IMR-90 (cell line): ENCODE measurements at regions not wholly inside any gene's neighbourhood (a gene's known extent, or its start where the extent isn't known, plus 50 kb on each side); places are given as distances from the start of the nearest gene placed in this dataset.

Source experiments
- ATAC-seq: fragments of 200-7000 bp; cut with Tn5 transposase; 2 replicates; pipeline ENCODE4 v1.9.1; 2020; ENCODE audit warnings: low read depth, mild to moderate bottlenecking, moderate library complexity
- BruUV-seq: library from RNA; stranded (reverse); fragments of 400-500 nt; replicated peaks from 2 replicates; lab custom pipeline; 2021; lab: Mats Ljungman, UMichigan
- CTCF ChIA-PET: fragments of 300-600 bp; formaldehyde crosslinking; extraction: SDS; loops from one replicate; lab custom pipeline; 2021; ENCODE audit warnings: antibody characterized with exemption; lab: Yijun Ruan, JAX
- POLR2A ChIA-PET: fragments of 300-600 bp; sonication (Branson Sonifier 250); formaldehyde crosslinking; loops from one replicate; lab custom pipeline; 2022; ENCODE audit warnings: antibody characterized with exemption; ENCODE audit not compliant: unreplicated experiment; lab: Charles Lee
- DNase-seq: peaks from one replicate; pipeline ENCODE4 v3.0.0; 2013
- H2AFZ ChIP-seq: replicated peaks from 2 replicates; pipeline ENCODE3; 2013; ENCODE audit warnings: low read length, mild to moderate bottlenecking; ENCODE audit not compliant: poor library complexity
- H2AK5ac ChIP-seq: 2 replicates; pipeline ENCODE4 v1.6.1; 2013; ENCODE audit warnings: low read depth, low read length, inconsistent platforms
- H2AK9ac ChIP-seq: replicated peaks from 2 replicates; pipeline ENCODE3; 2013; ENCODE audit warnings: mild to moderate bottlenecking, low read depth, low read length, moderate library complexity; ENCODE audit not compliant: poor library complexity
- H2BK120ac ChIP-seq: 2 replicates; pipeline ENCODE4 v1.6.1; 2013; ENCODE audit warnings: low read depth, low read length, inconsistent platforms
- H2BK15ac ChIP-seq: 3 replicates; pipeline ENCODE4 v1.6.1; 2013; ENCODE audit warnings: low read depth, low read length, inconsistent platforms
- H2BK20ac ChIP-seq: 2 replicates; pipeline ENCODE4 v1.6.1; 2013; ENCODE audit warnings: low read depth, mild to moderate bottlenecking, inconsistent platforms, low read length, moderate library complexity
- H2BK5ac ChIP-seq: 2 replicates; pipeline ENCODE4 v1.6.1; 2013; ENCODE audit warnings: mild to moderate bottlenecking, low read depth, low read length, inconsistent platforms; ENCODE audit not compliant: poor library complexity, severe bottlenecking
- H3K14ac ChIP-seq: replicated peaks from 2 replicates; pipeline ENCODE4 v1.6.1; 2013; ENCODE audit warnings: low read depth, low read length, inconsistent platforms
- H3K18ac ChIP-seq: 2 replicates; pipeline ENCODE4 v1.6.1; 2013; ENCODE audit warnings: low read depth, low read length, control low read depth
- H3K23ac ChIP-seq: 2 replicates; pipeline ENCODE4 v1.6.1; 2013; ENCODE audit warnings: low read depth, low read length, inconsistent platforms
- H3K27ac ChIP-seq: 2 replicates; pipeline ENCODE4 v1.5.1; 2013; ENCODE audit warnings: mild to moderate bottlenecking, control low read depth, low read length; ENCODE audit not compliant: insufficient read depth
- H3K27me3 ChIP-seq: 2 replicates; pipeline ENCODE4 v1.6.1; 2013; ENCODE audit warnings: low read length; ENCODE audit not compliant: control insufficient read depth, insufficient read depth
- H3K36me3 ChIP-seq: 2 replicates; pipeline ENCODE4 v1.6.1; 2013; ENCODE audit warnings: low read length, mixed read lengths; ENCODE audit not compliant: control insufficient read depth, insufficient read depth
- H3K4ac ChIP-seq: 2 replicates; pipeline ENCODE4 v1.6.1; 2013; ENCODE audit warnings: low read depth, low read length, inconsistent platforms
- H3K4me1 ChIP-seq: 2 replicates; pipeline ENCODE4 v1.6.1; 2013; ENCODE audit warnings: low read length, mixed read lengths; ENCODE audit not compliant: control insufficient read depth, insufficient read depth
- H3K4me2 ChIP-seq: 2 replicates; pipeline ENCODE4 v1.6.1; 2013; ENCODE audit warnings: low read depth, mild to moderate bottlenecking, control low read depth, low read length, moderate library complexity
- H3K4me3 ChIP-seq: 2 replicates; pipeline ENCODE4 v1.5.1; 2013; ENCODE audit warnings: low read depth, mild to moderate bottlenecking, control low read depth, low read length, moderate library complexity; ENCODE audit not compliant: insufficient read depth
- H3K56ac ChIP-seq: 2 replicates; pipeline ENCODE4 v1.6.1; 2013; ENCODE audit warnings: low read length, inconsistent platforms; ENCODE audit not compliant: insufficient read depth; ENCODE audit errors: extremely low read depth
- H3K79me1 ChIP-seq, 2 experiments: 2 replicates each; pipeline ENCODE4 v1.6.1; 2013; ENCODE audit warnings: low read length in 2 of 2, inconsistent platforms in 1 of 2, low read depth in 1 of 2
- H3K9ac ChIP-seq: 2 replicates; pipeline ENCODE4 v1.6.1; 2013; ENCODE audit warnings: low read depth, low read length, control low read depth
- H3K9me1 ChIP-seq: 2 replicates; pipeline ENCODE4 v1.6.1; 2013; ENCODE audit warnings: low read length, inconsistent platforms; ENCODE audit not compliant: insufficient read depth
- H3K9me3 ChIP-seq: 2 replicates; pipeline ENCODE4 v1.6.1; 2013; ENCODE audit warnings: low read length; ENCODE audit not compliant: control insufficient read depth, insufficient read depth
- H4K20me1 ChIP-seq: 2 replicates; pipeline ENCODE4 v1.6.1; 2013; ENCODE audit warnings: low read length, inconsistent platforms; ENCODE audit not compliant: insufficient read depth
- H4K5ac ChIP-seq: 2 replicates; pipeline ENCODE4 v1.6.1; 2013; ENCODE audit warnings: mild to moderate bottlenecking, low read depth, low read length, control low read depth
- H4K8ac ChIP-seq, 2 experiments: 2 replicates each; pipeline ENCODE4 v1.6.1; 2013; ENCODE audit warnings: low read depth in 2 of 2, low read length in 2 of 2, control low read depth in 1 of 2, inconsistent platforms in 1 of 2
- H4K91ac ChIP-seq: 2 replicates; pipeline ENCODE4 v1.6.1; 2013; ENCODE audit warnings: low read depth, low read length, inconsistent platforms; ENCODE audit not compliant: insufficient read depth
- BHLHE40 ChIP-seq: fragments of 150-350 bp; IDR thresholded peaks from 2 replicates; pipeline ENCODE4 v1.6.1; 2016; ENCODE audit warnings: mild to moderate bottlenecking, low read depth, low read length
- CHD1 ChIP-seq: IDR thresholded peaks from 2 replicates; pipeline ENCODE4 v1.6.1; 2012; ENCODE audit warnings: low read depth, low read length, improper control_type of control experiment
- FOS ChIP-seq: fragments of 150-350 bp; IDR thresholded peaks from 2 replicates; pipeline ENCODE4 v1.6.1; 2016; ENCODE audit warnings: low read depth, low read length
- MXI1 ChIP-seq: IDR thresholded peaks from 2 replicates; pipeline ENCODE4 v1.6.1; 2012; ENCODE audit warnings: low read depth, mild to moderate bottlenecking, low read length, moderate library complexity, borderline replicate concordance
- POLR2A ChIP-seq: IDR thresholded peaks from 2 replicates; pipeline ENCODE4 v1.6.1; 2012; ENCODE audit warnings: mild to moderate bottlenecking, low read depth, low read length
- RCOR1 ChIP-seq: IDR thresholded peaks from 2 replicates; pipeline ENCODE4 v1.6.1; 2012; ENCODE audit warnings: mild to moderate bottlenecking, low read length, improper control_type of control experiment; ENCODE audit not compliant: insufficient replicate concordance
- SMC3 ChIP-seq: fragments of 150-350 bp; IDR thresholded peaks from 2 replicates; pipeline ENCODE4 v1.6.1; 2016; ENCODE audit warnings: low read depth, mild to moderate bottlenecking, antibody characterized with exemption, low read length, moderate library complexity
- WGBS, 2 experiments: methylation state at CpG; one replicate each; pipeline versions ENCODE4 v1.1.5 to v1.1.7; 2013; ENCODE audit warnings: missing lambda C conversion rate in 2 of 2; ENCODE audit not compliant: insufficient read length in 1 of 2; ENCODE audit errors: extremely low coverage in 2 of 2; 5-methylcytosine and 5-hydroxymethylcytosine counted together
- dilution Hi-C: fragments of 300-500 bp; cut with HindIII; formaldehyde crosslinking; loops from one replicate; pipeline ENCODE4 v1.14.3; 2018; ENCODE audit warnings: low sequenced_read_pairs; ENCODE audit not compliant: unreplicated experiment
- in situ Hi-C: fragments of 300-500 bp; cut with MboI; formaldehyde crosslinking; loops from 3 replicates; pipeline ENCODE4 v1.14.3; 2019; ENCODE audit warnings: low sequenced_read_pairs, inconsistent platforms, mixed read lengths
- intact Hi-C: fragments of 100-400 bp; cut with micrococcal nuclease; formaldehyde crosslinking; loops from 2 replicates; pipeline ENCODE4 v1.10.0; 2022
- TF ChIP-seq, protein P1 (sequence below): conservative IDR thresholded peaks from 2 replicates; pipeline ENCODE4 v1.5.1; 2012; ENCODE audit warnings: mild to moderate bottlenecking, low read depth, low read length, improper control_type of control experiment

DNA sequence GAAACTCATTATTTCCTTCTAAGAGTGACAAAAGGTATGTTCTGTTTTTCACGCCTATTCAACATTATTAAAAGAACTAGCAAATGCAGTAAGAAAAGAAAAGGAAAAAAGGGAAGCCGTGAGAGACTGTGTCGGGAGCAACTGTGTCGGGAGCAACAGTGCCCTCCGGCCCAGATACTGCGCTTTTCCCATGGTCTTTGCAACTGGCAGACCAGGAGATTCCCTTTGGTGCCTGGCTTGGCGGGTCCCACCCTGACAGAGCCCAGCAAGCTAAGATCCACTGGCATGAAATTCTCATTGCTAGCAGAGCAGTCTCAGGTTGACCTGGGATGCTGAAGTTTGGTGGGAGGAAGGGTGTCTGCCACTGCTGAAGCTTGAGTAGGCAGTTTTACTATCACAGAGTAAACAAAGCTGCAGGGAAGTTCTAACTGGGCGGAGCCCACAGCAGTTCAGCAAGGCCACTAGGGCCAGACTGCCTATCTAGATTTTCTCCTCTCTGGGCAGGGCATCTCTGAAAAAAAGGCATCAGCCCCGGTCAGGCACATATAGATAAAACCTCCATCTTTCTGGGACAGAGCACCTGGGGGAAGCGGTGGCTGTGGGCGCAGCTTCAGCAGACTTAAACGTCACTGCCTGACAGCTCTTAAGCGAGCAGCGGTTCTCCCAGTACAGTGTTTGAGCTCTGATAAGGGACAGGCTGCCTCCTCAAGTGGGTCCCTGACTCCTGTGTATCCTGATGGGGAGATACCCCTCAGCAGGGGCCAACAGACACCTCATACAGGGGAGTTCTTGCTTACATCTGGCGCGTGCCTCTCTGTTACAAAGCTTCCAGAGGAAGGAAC lies 1237.4 kb upstream of the CDH18 start:
- Histone ChIP-seq H3K27ac (no peak overlapping the region), H3K9me1 (no peaks in the 10 kb centered on the region), H3K56ac (no peak overlapping the region), H4K5ac (no peak overlapping the region), H3K23ac (no peak overlapping the region), H3K4me3 (no peak overlapping the region), H4K91ac (no peak overlapping the region), H3K4me1 (no peaks in the 10 kb centered on the region), H3K18ac (no peak overlapping the region), H3K4ac (no peak overlapping the region), H2BK15ac (no peak overlapping the region), H2AK9ac (no peak overlapping the region), H3K14ac (no peak overlapping the region), H3K9me3 (peaks cover 5% of the 10 kb centered on the region), H2AFZ (no peak overlapping the region), H3K9ac (no peak overlapping the region), H4K20me1 (no peaks in the 10 kb centered on the region), H2BK5ac (no peak overlapping the region), H2BK20ac (no peak overlapping the region), H2BK120ac (no peak overlapping the region), H3K4me2 (no peak overlapping the region), H4K8ac (no peak overlapping the region), H3K36me3 (no peaks in the 10 kb centered on the region), H2AK5ac (no peak overlapping the region), H3K27me3 (no peaks in the 10 kb centered on the region), H3K79me1 (no peaks in the 10 kb centered on the region)
- POLR2A ChIA-PET, result no interaction called here
- TF ChIP-seq MXI1 (no peak), RCOR1 (no peak), POLR2A (no peak), BHLHE40 (no peak), FOS (no peak), CHD1 (no peak), SMC3 (no peak)
- TF ChIP-seq, protein P1, sequence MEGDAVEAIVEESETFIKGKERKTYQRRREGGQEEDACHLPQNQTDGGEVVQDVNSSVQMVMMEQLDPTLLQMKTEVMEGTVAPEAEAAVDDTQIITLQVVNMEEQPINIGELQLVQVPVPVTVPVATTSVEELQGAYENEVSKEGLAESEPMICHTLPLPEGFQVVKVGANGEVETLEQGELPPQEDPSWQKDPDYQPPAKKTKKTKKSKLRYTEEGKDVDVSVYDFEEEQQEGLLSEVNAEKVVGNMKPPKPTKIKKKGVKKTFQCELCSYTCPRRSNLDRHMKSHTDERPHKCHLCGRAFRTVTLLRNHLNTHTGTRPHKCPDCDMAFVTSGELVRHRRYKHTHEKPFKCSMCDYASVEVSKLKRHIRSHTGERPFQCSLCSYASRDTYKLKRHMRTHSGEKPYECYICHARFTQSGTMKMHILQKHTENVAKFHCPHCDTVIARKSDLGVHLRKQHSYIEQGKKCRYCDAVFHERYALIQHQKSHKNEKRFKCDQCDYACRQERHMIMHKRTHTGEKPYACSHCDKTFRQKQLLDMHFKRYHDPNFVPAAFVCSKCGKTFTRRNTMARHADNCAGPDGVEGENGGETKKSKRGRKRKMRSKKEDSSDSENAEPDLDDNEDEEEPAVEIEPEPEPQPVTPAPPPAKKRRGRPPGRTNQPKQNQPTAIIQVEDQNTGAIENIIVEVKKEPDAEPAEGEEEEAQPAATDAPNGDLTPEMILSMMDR, result no peak
- ATAC-seq (no peak), DNase-seq (no peak)
- 80% methylated on average over 7 of the region's 16 CpGs; no CpG with 5 or more reads in 1 of the 2 experiments for WGBS, 2 experiments
- no TSS peak for BruUV-seq
- CTCF ChIA-PET, result no interaction called here
- intact Hi-C loops (no loop called here), in situ Hi-C loops (no loop called here), dilution Hi-C loops (no loop called here)
